HuH-7.5 (cell line): ENCODE measurements at regions not wholly inside any gene's neighbourhood (a gene's known extent, or its start where the extent isn't known, plus 50 kb on each side); places are given as distances from the start of the nearest gene placed in this dataset.

Experiments
- DNase-seq: peaks from one replicate; pipeline ENCODE4 v3.0.0; 2011; ENCODE audit warnings: low spot score

DNA sequence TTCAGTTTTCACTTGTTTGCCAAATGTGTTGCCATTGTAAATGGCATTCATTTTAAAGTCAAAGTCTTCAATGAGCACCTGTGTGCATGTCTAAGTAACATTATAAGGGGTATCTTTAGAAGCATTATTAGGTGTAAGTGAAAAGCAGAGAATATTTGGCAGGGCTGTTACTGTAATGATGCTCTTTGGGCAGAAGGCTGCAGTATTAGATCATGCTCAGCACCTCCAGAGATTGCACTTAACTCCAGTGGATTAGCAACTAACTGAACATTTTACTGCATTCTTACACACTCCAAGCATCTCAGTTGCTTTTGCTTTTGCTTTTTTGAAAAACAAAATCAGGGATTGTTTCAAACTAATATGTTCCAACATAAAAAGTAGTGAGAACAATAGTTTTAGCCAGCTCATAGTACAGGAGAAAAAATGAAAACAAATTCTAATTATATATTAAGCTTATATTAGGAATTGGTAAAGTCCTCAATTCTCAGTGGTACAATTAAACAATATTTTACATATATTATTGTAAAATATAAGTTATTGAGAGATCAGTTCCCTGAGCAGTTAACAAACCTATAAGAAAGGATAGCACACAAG lies 1740.9 kb upstream of the CDH9 start:
- DNase-seq = peak; percentile 2

DNA sequence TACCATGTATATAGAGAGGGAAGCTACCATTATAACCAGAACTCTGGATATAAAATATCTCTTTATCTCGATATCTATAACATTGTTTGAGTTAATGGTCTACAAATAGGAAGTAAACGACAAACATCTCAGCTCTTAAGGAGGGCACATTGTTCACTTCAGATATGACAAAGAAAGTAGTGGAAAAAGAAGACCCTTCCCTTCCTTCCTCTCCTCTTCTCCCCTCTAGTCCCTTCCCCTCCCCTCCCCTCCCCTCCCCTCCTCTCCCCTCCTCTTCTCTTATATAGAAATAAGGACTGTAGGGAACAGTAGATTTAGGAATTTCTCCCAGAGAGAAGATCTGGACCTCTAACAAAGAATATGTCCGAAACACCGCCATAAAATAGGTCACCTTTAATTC lies 1731.9 kb upstream of the CDH9 start:
- no peak for DNase-seq

DNA sequence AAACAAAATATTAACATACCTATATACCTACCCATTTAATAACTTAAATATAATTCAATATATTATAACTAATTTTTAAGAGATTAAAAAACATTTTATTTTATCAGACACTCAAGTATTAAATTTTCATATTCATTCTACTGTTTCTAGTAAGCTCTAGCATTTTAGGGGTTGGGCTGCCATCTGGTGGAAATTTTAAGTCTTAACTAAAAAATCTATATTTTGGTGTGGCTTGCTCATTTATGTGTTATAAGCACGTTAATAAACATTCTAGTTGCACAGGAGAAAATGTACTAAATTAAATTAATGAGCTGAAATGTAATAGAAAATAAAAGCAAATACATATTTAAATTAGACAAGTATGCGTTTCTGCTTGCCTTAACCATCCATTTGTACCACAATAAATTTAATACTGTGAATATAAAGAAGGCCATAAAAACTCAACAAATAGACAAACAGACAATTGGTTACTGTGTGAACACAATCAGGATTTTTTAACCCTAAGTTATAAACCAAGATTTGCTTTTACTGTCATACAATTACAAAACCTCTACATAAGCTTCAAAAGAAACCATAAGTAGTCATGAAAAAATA lies 1728.3 kb upstream of the CDH9 start:
- DNase-seq = no peak

DNA sequence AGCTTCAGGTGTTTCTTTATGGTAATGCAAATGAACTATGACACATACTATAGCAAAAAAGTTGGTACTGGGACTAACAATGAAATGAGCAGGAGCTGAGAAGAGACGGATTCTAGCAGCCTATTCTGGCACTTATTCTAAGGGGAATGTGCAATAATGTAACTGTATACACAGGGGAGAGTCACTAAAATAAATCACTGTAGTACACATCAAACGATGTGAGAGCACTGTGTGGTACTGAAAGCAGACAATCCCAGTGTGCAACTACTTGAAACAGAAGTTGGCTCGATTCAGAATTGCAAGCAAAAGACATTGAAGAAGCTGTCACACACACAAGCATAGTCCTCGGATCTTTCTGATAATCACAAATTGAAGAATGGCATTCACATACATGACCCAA lies 1713.0 kb upstream of the CDH9 start:
- DNase-seq = no peak

DNA sequence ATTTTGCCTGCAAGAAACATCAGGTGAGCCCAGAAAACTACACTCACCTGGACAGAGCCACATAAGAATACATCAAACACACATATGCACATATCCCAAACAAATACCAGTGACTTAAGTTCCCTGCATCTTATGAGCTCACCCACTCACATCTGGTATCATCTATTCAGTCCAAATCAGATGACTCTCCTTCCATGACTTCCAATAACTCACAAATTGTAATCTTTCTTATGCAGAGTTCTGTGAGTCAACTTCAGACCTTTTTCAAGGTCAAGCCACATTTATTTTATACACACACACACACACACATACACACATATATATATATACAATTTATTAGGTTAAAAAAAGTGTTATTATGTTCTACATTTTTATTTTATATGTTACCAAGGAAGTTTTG lies 1711.9 kb upstream of the CDH9 start:
- DNase-seq = no peak

DNA sequence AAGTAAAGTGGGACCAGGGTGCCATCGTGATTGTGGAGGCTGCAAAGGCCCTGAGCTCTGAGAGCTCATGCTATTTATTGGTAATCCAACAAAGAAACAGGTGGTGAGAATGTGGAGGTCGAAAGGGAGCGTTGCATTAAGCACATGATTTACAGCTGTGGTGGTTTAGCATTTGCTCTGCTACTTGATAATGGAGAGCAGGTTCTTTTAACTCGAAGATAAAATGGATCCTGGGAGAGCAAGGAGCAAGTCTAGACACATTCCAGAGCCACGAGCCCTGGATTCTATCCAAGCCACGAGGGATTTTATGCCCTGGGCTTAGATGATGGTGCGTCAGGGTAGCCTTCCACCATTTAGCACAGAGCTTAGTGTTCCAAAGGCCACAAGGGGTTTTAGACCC lies 1710.1 kb upstream of the CDH9 start:
- no peak for DNase-seq

DNA sequence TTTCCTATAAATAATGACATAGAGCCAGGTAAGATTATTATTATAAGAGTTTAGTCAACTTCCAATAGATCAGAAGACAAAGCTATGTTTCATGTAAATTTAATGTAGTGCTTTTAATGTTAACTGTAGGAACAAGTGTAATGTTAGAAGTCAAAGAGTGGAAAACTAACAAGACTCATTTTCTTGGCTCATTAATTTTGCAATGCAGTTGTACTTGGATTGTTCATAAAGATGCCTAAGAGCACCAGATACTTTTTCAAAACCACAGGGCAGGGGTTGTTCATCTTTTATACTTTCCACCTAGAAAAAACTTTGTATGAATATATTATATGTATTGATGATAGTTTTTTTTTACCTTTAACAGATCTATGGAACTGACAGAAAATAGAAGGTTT lies 1705.3 kb upstream of the CDH9 start:
- DNase-seq = no peak

DNA sequence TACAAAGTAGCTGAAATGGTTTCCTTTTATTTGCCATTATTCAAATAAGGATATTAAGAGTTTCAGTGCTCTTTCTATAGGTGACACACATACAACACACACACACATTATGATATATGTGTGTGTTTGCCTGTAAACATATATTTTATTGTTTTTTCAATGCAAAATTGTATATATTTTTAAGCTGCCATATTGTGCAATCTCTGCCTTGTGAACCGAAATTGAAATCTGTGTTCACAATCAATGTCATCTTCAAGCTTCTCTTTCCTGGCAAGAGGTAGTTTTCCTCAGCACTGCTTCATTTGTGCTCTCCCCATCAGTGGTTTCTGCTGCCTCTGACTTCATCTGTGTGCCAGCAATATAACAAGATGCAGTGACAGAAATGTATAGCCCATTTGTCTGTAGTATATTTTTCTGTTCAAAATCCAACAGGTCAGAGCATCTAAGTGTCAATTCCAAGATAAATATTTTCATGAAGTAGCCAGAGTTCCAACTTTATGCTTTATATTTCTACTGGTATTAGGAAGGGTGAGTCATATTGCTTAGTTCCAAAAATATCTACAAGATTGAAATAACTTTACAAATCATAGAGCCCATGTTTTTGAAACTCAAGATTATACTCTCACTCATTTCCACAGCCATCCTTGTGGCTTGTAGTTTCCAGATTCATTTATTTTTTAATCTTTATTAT lies 1704.8 kb upstream of the CDH9 start:
- DNase-seq = no peak

DNA sequence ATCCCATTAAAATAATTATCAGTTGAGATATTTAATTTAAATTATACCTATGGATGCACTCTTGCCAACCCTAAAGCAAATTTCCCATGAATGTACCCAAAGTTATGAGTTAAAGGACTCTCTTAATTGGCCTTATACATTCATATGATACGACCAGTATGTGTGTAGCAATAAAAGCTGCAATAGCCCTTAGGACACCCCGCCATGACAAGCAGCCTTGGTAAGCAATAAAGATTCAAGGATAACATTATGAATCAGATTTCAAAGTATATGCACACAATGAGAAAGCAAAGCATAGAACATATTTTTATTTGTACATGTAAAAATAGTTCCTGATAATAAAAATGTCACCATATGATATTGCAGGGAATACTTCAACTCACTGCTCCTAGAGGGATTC lies 1699.3 kb upstream of the CDH9 start:
- no peak for DNase-seq

DNA sequence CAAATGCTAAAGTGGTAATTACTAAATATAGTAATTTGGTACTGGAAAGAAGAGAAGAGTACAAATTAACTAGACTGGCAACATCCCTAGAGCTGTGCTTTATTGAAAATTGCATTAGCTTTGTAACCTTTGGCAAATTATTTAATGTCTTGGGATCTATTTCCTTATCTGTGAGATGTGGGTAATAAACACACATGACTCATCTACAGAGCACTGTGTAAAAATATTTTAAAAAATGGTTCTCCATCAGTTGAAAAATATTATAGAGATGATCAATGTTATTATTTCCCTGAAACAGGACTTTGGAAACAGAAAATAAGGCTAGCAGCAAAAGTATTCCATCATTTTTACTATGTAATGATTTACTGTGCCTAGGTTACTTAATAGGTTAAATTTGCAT lies 1698.8 kb upstream of the CDH9 start:
- no peak for DNase-seq

DNA sequence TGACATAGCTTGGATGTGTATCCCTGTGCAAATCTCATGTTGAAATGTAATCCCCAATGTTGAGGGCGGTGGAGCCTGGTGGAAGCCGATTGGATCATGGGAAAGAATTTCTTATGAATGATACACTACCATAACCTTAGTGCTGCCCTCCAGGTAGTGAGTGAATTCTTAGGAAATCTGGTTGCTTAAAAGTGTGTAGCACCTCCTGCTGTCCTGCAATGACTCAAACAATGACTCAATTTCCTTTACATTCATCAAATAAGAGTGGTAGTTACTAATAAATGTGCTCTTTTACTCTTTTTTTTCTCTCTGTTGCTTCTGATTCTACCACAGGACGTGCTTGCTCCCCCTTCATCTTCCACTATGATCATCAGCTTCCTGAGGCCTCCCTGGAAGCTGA lies 1696.0 kb upstream of the CDH9 start:
- DNase-seq = no peak

DNA sequence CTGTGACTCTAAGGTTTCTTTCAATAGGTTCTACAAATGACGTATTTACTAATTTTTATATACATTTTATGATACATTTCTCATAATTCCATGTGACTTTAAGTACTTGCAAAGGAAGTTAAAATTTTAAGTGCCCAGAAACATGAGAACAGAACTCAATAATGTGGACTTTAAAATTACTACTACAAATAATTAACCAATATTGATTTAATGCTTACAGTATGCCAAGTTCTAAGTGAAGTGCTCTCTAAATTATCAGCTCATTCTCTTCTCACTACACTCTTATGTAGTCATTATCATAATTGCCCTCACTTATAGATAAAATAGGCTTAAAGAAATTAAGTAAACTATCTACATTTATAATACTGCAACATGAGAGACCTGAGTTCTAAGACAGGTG lies 1690.7 kb upstream of the CDH9 start:
- DNase-seq = no peak

DNA sequence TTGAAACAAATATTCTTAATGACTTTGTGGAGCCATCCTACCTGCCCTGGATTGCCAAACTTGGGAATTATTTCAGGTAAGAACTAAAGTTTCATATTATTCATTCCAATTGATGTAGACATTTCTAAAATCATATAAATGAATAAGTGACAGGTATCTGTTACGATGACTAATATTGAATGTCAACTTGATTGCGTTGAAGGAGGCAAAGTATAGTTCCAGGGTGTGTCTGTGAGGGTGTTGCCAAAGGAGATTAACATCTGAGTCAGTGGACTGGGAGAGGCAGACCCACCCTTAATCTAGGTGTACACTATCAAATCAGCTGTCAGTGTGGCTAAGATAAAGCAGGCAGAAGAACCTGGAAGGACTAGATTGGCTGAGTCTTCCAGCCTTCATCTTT lies 1688.4 kb upstream of the CDH9 start:
- DNase-seq = no peak

DNA sequence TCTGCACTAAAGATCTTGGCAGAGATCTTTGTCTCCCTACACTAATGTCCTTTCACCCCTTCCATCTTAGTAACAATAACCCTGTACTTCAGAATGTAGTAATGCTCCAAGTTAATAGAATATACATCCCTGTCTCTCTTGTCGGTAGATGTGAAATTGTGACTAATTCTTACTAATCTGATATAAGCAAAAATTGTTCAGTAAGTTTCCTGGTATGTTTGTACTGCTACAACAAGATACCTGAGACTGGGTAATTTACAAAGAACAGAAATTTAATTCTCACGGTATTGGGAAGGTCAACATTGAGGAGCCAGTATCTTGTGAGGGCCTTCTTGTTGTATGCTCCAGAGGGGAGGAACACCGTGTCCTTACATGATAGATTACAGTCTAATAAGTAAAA lies 1686.6 kb upstream of the CDH9 start:
- no peak for DNase-seq

DNA sequence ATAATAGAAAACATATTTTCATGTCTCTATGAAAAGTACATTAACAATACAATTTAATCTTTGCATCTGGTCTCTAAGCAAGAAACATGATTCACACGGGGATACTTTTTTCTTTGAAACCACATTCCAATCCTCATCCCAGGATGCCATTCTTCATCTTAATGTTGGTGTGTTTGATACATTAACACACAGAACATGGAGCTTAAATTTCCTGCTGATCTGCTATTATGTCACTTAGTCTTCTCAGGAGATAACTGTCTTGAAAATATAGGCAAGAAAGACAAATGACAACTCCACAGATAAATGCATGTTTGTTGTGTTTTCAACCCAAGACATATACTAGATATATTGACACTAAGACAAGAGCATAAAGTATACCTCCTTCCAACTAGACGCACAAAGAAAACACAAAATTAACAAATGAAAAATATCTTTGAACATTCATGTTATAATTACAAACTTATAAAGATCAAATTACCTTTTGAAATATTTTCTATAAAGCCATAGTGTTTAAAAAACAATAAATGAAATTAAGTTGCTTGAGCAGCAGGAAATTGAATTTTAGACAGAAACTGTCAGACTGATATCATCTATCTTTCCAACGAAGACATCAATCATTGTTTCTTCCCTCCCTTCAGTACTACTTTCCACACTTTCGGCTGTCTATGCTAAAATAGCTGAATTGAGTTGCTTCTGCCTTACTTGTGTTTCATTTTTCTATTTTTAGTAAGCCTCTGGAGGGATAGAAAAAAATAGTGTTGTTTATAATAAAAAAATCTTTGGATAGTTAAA lies 1676.7 kb upstream of the CDH9 start:
- DNase-seq = no peak

DNA sequence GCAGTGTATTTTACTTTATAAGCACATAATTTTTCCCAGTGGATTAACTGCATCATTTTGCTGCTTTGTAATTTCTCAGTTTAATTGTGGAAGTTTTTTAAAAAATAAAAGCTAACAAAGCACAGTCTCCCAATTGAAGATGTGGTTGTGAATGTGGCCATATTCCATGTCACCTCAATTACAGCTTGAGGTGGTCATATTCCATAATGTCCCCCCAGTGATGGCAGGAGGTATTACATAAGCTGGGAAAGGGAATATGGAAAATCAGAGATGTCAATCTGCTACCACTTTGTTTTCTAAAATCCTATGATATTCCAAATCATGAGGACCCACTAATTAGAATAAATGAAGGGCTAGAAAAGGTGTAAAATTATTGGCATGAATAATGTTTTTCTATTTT lies 1672.0 kb upstream of the CDH9 start:
- no peak for DNase-seq

DNA sequence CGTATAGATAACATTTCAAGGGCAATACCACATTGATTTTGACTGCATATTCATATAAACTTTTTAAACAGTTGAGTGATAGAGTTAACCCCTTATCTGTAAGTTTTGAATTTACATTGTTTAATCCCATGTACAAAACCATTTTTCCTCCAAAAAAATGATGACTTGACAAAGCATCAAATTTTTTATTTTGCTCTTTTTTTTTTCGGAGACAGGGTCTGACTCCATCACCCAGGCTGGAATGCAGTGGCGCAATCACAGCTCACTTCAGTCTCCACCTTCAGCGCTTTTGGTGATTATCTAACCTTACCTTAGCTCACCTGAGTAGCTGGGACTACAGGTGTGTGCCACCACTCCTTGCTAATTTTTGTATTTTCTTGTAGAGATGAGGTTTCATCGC lies 1670.1 kb upstream of the CDH9 start:
- DNase-seq = no peak

DNA sequence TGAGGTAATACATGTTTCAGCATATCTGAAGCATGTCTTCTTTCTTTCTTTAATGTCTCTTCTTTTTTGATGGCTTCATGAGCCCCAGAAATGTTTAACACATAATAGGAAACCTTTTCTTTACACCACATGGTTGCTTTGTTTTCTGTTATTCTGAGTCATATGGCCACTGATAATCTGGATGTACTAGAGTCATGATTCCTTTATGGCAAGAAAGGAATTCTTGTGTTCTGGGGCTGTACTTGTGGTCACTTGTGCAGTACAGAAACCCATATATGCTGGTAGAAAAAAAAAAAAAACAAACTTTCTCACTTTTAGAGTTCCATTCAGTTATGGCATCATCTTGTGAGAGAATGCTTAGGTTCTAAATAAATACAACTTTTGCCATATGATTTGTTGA lies 1669.3 kb upstream of the CDH9 start:
- DNase-seq = no peak

DNA sequence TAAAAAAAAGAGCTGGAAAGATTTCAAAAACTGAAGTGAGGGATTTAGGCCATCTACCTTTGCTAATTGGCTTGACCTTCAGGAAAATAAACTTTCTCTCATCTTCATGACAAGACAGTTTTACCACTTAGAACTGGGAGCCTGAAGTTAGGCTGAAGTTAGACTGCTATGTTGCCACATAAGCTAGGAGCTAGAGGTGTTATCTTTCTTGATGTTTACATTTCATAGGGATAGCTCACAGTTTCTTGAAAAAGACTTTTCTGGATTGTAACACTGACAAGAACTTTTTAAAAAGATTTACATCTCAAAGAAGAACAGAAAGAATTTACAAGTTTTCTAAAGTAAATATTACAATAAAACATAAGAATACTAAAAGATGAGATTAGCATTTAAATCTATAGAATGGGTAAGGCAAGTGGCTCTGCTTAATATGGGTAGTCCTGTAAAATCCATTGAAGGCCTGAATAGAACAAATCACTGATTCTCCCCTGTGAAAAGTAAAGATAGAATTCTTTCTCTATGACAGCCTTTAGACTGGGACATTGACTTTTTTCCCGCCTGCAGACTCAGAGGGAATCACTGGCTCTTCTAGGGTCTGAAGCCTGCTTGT lies 1665.4 kb upstream of the CDH9 start:
- no peak for DNase-seq

DNA sequence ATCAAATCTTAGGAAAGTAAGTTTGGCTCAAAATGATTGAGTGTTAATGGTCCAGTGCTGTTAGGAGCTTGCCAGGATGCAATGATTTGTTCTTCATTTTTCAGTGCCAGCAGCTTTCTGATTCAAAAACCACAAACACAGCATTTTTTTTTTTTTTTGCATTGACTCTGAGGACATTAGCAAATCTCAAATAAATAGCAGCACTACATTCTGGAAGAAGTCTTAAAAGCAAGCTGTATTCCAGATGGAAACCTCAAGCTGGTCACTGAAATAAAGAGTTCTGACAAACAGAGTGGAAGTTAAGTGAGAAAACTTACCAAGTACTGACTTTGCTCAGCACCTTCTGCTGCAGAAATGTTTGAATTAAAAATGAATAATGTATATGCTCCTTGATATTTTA lies 1653.1 kb upstream of the CDH9 start:
- DNase-seq = no peak

DNA sequence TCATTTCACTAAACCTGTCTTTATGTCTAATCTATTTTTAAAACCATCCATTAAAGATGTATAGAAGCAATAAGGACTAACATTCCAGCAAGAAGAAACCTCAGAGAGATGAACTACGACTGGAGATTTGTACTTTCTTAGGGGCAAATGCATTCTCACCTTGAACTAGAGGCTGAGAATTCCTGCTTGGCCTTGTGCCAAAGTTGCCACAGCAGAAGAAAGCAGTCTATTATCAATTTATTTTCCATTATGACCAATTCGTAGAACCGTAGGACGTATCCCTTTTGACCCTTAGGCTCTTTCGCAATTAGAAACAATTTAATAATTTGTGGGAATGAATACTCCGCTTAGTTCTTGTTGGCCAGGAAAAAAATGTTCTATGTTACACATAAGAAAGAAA lies 1647.4 kb upstream of the CDH9 start:
- no peak for DNase-seq

DNA sequence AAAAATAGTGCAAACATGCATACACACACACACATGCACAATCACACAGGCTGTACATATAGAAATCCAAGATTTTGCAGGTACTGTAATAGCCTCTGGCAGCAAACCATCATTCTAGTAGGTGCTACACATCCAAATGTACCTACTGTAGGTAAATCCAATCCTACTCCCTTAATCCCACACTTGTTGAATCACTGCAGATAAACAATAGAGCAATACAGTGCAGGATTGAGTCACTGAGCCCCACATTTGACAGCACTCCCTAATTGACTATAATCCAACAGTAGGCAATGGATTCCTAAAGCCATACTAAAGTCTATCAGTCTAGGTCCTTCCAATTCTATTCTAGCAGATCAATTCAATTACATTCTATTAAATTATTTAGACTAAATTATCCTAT lies 1640.5 kb upstream of the CDH9 start:
- no peak for DNase-seq

DNA sequence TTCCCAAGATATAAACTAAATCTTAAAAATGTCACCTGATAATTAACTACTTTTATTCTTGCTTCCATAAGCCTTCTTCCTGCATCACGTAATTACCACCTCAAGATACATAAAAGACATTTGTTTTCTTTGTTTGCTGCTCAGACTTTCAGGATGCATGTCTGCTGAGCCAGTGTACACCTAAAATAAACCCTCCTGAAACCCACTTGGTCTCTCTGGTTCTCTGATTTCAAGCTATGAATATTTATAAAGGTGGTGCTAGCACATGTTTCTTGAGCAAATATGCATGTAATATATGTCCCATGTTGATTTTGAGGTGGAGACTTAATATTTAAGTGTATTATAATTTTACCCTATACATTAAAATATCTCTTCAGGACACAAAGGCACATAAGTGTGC lies 1627.7 kb upstream of the CDH9 start:
- DNase-seq = no peak
